ENCODE measurements at regions not wholly inside any gene's neighbourhood (a gene's known extent, or its start where the extent isn't known, plus 50 kb on each side); places are given as distances from the start of the nearest gene placed in this dataset.

GRCh38 chr3:117756563-117756962 is 1047.0 kb downstream of the TUSC7 start:
- TF ChIP-seq CTCF (IDR thresholded peaks at IDR 0.05 in 4 of 5, conservative IDR thresholded peaks at IDR 0.05 in 1 of 5) (no peak), POLR2A (IDR thresholded peaks at IDR 0.05) (no peak)

Measured in gastrocnemius medialis (tissue), 4 donors.